ENCODE measurements at regions not wholly inside any gene's neighbourhood (a gene's known extent, or its start where the extent isn't known, plus 50 kb on each side); places are given as distances from the start of the nearest gene placed in this dataset.

DNA sequence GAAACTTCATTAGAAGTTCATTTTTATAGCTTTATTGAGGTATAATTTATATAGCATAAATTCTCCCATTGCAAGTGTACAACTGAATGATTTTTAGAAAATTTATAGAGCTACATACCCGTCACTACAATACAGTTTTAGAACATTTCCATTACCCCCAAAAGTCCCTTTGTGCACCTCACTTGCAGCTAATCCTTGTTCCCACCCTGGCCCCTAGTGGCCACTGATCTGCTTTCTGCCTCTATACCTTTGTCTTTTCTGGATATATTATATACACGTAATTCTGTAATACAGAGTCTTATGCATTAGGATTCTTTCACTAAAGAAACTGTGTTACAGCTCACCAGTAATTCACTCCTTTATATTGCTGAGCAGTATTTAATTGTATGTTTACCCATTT is 145.1 kb upstream of the DIO2 start:
- Histone ChIP-seq H3K9me3 (no peaks in the 10 kb centered on the region), H3K4me1 (no peaks in the 10 kb centered on the region), H3K4me3 (no peak overlapping the region), H3K27ac (no peak overlapping the region), H3K27me3 (no peaks in the 10 kb centered on the region), H3K36me3 (no peaks in the 10 kb centered on the region)
- intact Hi-C loops (cut with DNase I): no loop called here
- 65 to 73% (median 68%) methylated on average over 2 of the region's 2 CpGs for WGBS, 4 donors
- ATAC-seq: no peak
- TF ChIP-seq, protein P1, sequence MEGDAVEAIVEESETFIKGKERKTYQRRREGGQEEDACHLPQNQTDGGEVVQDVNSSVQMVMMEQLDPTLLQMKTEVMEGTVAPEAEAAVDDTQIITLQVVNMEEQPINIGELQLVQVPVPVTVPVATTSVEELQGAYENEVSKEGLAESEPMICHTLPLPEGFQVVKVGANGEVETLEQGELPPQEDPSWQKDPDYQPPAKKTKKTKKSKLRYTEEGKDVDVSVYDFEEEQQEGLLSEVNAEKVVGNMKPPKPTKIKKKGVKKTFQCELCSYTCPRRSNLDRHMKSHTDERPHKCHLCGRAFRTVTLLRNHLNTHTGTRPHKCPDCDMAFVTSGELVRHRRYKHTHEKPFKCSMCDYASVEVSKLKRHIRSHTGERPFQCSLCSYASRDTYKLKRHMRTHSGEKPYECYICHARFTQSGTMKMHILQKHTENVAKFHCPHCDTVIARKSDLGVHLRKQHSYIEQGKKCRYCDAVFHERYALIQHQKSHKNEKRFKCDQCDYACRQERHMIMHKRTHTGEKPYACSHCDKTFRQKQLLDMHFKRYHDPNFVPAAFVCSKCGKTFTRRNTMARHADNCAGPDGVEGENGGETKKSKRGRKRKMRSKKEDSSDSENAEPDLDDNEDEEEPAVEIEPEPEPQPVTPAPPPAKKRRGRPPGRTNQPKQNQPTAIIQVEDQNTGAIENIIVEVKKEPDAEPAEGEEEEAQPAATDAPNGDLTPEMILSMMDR (IDR thresholded peaks at IDR 0.05): no peak
- no peak for TF ChIP-seq POLR2A (IDR thresholded peaks at IDR 0.05)
- DNase-seq: no peak

DNA sequence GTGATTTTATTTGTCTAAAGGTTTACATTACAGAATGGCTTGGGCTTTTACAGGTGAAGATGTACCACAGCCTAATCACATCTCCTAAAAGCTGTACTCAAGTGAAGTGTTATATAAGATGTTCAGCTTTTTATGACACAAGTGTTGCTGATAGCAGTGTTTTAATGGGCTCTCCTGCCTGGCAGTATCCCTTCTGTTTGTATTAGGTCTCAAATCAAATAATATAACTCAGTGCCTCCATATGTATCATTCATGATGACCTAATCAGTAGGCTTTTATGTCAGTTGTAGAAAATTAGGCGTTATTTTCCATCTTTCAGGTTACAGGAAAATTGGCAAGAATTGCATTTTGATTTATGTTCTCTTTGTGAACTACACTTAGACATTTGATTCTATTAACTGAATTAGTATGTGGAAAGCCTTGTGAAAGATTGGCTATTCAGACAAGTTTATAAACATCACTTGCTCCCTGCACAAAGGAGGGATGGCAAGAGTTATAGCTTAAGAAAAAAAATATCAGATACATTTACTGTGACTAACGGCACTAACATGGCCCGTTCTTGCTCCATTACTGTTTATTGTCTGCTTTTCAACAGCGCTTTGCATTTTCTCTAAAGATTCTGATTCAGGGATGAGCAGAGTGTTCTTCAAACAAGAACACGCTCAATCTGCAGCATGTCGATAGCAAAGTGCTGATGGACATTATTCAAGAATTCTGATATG is 143.7 kb upstream of the DIO2 start:
- intact Hi-C loops (cut with DNase I): no loop called here
- no peak overlapping the region for H3K4me3 ChIP-seq
- DNase-seq (no peak), ATAC-seq (no peak)
- no peaks in the 10 kb centered on the region for H3K36me3 ChIP-seq
- H3K27ac ChIP-seq: no peak overlapping the region
- H3K4me1 ChIP-seq: no peaks in the 10 kb centered on the region
- no peaks in the 10 kb centered on the region for H3K27me3 ChIP-seq
- no peaks in the 10 kb centered on the region for H3K9me3 ChIP-seq
- WGBS, 4 donors: 65 to 78% (median 71%) methylated on average over 6 of the region's 6 CpGs
- TF ChIP-seq, protein P1 (IDR thresholded peaks at IDR 0.05): no peak
- no peak for TF ChIP-seq POLR2A (IDR thresholded peaks at IDR 0.05)

- WGBS, 4 donors: 86 to 93% (median 89%) methylated on average over 1 of the region's 1 CpG
- DNase-seq: no peak
These were observed 141.2 kb upstream of the DIO2 start for GRCh38 chr14:80352471-80352870.

GRCh38 chr14:80350707-80351106 is 139.4 kb upstream of the DIO2 start:
- no peak overlapping the region for H3K27ac ChIP-seq
- TF ChIP-seq POLR2A (IDR thresholded peaks at IDR 0.05): no peak
- TF ChIP-seq, protein P1 (IDR thresholded peaks at IDR 0.05): no peak
- intact Hi-C loops (cut with DNase I): no loop called here
- 60 to 84% (median 66%) methylated on average over 6 of the region's 6 CpGs for WGBS, 4 donors
- no peaks in the 10 kb centered on the region for H3K9me3 ChIP-seq
- no peak overlapping the region for H3K4me3 ChIP-seq
- DNase-seq (no peak), ATAC-seq (no peak)
- no peaks in the 10 kb centered on the region for H3K4me1 ChIP-seq
- H3K27me3 ChIP-seq: no peaks in the 10 kb centered on the region
- no peaks in the 10 kb centered on the region for H3K36me3 ChIP-seq

More at GRCh38 chr14:80352471-80352870, 141.2 kb upstream of the DIO2 start:
- no peak for TF ChIP-seq POLR2A (IDR thresholded peaks at IDR 0.05)
- TF ChIP-seq, protein P1 (IDR thresholded peaks at IDR 0.05): no peak
- Histone ChIP-seq H3K36me3 (no peaks in the 10 kb centered on the region), H3K9me3 (no peaks in the 10 kb centered on the region), H3K4me3 (no peak overlapping the region), H3K4me1 (no peaks in the 10 kb centered on the region), H3K27me3 (no peaks in the 10 kb centered on the region), H3K27ac (no peak overlapping the region)
- ATAC-seq: no peak
- intact Hi-C loops (cut with DNase I): no loop called here
